Activated naive CD8-positive, alpha-beta T cell treated with anti-CD3 and anti-CD28 coated beads for 36 hours (primary cell): ENCODE measurements at regions not wholly inside any gene's neighbourhood (a gene's known extent, or its start where the extent isn't known, plus 50 kb on each side); places are given as distances from the start of the nearest gene placed in this dataset.
"Not testable (repeated sequence)": the region's sequence is repeated elsewhere in the genome, so short reads cannot be mapped to it uniquely, and the experiment has no call there.

Source experiments
- DNase-seq: peaks from one replicate; pipeline ENCODE4 v3.0.0; 2021
- H3K27ac Mint-ChIP-seq: one replicate; pipeline ENCODE4 v1.8.0; 2022; ENCODE audit warnings: mild to moderate bottlenecking, moderate library complexity, mixed read lengths
- H3K27me3 Mint-ChIP-seq: one replicate; pipeline ENCODE4 v1.8.0; 2022; ENCODE audit warnings: mild to moderate bottlenecking, mixed read lengths
- H3K36me3 Mint-ChIP-seq: one replicate; pipeline ENCODE4 v1.8.0; 2021; ENCODE audit warnings: mild to moderate bottlenecking, mixed read lengths
- H3K4me1 Mint-ChIP-seq: one replicate; pipeline ENCODE4 v1.8.0; 2021; ENCODE audit warnings: mixed read lengths
- H3K4me3 Mint-ChIP-seq: one replicate; pipeline ENCODE4 v1.8.0; 2022; ENCODE audit warnings: mild to moderate bottlenecking, moderate library complexity, mixed read lengths
- H3K9me3 Mint-ChIP-seq: one replicate; pipeline ENCODE4 v1.8.0; 2022; ENCODE audit warnings: mixed read lengths

DNA sequence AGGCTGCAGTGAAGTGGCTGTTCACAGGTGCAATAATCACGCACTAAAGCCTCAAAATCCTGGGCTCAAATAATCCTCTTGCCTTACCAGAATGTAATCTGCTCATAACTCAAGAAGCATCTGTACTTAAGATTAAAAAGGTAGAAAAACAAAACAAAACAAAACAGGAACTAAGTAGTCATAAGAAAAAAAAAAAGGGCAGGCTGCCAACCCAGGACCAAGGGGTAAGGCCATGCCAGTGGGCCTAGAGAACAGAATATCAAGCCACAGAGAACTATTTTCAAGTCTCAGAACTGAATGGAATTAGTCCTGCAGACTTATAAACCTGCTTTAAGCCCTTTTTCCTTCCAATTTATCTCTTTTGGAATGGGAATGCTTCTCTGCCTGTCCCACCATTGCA is 64.8 kb upstream of the TBC1D3K start:
- Mint-ChIP-seq H3K36me3 (peaks cover 2% of the 10 kb centered on the region), H3K4me3 (no peak overlapping the region), H3K27ac (no peak overlapping the region), H3K9me3 (peaks cover 7% of the 10 kb centered on the region), H3K27me3 (peaks cover 7% of the 10 kb centered on the region), H3K4me1 (no peaks in the 10 kb centered on the region)
- DNase-seq: no peak

DNA sequence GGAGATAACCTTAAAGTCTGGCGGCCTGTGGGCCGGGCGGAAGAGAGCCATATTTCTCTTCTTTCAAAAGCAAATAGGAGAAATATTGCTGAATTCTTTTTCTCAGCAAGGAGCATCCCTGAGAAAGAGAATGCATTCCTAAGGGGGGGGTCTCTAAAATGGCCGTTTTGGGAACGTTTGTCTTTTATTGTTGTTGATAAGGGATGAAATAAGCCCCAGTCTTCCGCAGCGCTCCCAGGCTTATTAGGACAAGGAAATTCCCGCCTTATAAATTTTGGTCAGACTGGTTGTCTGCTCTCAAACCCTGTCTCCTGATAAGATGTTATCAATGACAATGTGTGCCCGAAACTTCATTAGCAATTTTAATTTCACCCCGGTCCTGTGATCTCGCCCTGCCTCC is 65.8 kb upstream of the TBC1D3K start:
- not testable (repeated sequence) for H3K27me3 Mint-ChIP-seq

DNA sequence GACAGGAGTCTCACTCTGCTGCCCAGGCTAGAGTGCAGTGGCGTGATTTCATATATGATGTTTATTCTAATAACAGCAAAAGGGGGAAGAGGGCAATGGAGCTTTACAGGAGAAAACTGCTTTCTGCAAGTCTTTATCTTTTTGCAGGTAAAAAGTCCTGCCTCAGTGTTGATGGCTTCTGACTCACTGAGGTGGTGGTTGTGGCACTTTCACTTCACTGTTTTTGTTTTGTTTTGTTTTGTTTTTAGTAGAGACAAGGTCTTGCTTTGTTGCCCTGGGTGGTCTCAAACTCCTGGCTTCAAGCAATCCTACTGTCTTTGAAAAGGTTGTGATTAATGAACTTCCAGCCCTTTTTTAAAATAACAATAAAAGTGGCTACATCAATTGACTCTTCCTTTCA is 68.0 kb upstream of the TBC1D3K start:
- peaks cover 4% of the 10 kb centered on the region for H3K27me3 Mint-ChIP-seq
- H3K9me3 Mint-ChIP-seq: peaks cover 7% of the 10 kb centered on the region
- H3K4me1 Mint-ChIP-seq: peaks cover 4% of the 10 kb centered on the region
- peaks cover 2% of the 10 kb centered on the region for H3K36me3 Mint-ChIP-seq
- no peak overlapping the region for H3K4me3 Mint-ChIP-seq
- no peak overlapping the region for H3K27ac Mint-ChIP-seq
- DNase-seq: no peak

More for the DNA sequence above, 65.8 kb upstream of the TBC1D3K start:
- not testable (repeated sequence) for H3K36me3 Mint-ChIP-seq, H3K9me3 Mint-ChIP-seq, H3K4me3 Mint-ChIP-seq, H3K27ac Mint-ChIP-seq, DNase-seq, H3K4me1 Mint-ChIP-seq

DNA sequence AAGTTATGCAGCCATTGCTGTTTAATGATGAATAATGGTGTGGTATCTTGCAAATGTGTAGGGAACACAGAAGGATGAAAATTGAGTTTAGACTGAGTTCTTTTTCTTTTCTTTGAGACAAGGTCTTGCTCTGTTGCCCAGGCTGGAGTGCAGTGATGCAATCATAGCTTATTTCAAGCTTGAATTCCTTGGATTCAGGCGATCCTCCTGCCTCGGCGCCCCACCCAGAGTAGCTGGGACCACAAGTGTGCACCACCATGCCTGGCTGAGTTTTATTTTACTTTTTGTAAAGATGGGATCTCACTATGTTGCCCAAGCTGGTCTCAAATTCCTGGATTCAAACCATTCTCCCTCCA is 74.6 kb upstream of the TBC1D3K start:
- Mint-ChIP-seq H3K27me3 (no peaks in the 10 kb centered on the region), H3K9me3 (no peaks in the 10 kb centered on the region), H3K4me3 (no peak overlapping the region), H3K4me1 (peaks cover 24% of the 10 kb centered on the region), H3K36me3 (no peaks in the 10 kb centered on the region), H3K27ac (peak overlapping the region; percentile 46)
- DNase-seq: no peak

DNA sequence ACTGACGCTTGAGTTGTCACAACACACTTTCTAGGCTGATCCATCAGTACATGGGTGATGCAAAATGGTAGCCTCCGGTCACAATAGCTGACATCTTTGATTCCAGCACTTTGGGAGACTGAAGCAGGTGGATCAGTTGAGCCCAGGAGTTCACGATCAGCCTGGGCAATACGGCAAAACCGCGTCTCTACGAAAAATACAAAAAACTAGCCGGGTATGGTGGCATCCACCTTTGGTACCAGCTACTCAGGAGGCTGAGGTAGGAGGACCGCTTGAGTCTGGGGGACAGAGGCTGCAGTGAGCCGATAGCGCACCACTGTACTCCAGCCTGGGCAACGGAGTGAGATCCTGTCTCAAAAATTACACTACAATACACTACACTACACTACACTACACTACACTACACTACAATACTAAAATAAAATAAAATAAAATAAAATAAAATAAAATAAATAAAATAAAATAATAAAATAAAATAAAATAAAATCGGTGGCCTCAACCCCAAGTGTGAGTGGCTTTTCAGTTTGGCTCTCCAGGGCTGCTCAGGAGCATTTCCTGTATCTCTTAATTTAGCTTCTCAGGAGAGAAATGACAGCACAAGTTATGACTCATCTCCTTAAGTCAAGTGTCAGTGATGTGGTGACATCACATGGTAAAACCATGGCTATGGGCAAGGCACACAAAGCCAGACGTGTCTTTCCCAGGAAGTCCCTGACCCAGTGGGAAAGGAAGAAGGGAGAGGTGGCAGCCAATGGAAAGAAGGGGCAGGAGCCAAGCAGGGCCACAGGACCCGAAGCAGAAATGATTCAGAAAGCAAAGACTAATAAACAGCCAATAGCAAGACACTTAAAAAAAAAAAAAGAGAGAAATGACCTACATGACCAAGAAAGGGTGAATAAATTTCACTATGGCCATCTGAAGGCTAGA is 75.3 kb upstream of the TBC1D3K start:
- Mint-ChIP-seq H3K4me1 (peaks cover 21% of the 10 kb centered on the region), H3K9me3 (no peaks in the 10 kb centered on the region), H3K4me3 (no peak overlapping the region), H3K36me3 (no peaks in the 10 kb centered on the region), H3K27me3 (peaks cover 2% of the 10 kb centered on the region), H3K27ac (peak overlapping the region; percentile 46)
- DNase-seq: peak; percentile 24

DNA sequence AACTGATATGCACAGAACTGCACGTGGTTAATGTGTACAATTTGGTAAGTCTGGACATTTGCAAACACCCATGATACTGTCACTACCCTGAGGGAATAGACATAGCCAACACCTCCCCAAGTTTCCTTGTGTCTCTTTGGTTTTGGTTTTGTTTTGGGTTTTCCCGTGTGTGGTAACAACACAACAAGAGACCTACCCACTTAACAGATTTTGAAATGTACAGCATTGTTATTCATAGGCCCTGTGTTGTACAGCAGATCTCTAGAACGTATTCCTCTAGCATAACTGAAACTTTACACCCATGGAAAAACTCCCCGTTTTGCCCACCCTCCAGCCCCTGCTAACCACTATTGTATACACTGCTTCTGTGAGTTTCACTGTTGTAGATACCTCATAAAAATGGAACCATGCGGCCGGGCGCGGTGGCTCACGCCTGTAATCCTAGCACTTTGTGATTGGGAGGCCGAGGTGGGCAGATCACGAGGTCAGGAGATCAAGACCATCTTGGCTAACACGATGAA is 76.3 kb upstream of the TBC1D3K start:
- Mint-ChIP-seq H3K9me3 (no peaks in the 10 kb centered on the region), H3K27ac (peak overlapping the region; percentile 76), H3K27me3 (peaks cover 5% of the 10 kb centered on the region), H3K36me3 (no peaks in the 10 kb centered on the region), H3K4me1 (peaks cover 20% of the 10 kb centered on the region), H3K4me3 (no peak overlapping the region)
- DNase-seq: peak; percentile 30

DNA sequence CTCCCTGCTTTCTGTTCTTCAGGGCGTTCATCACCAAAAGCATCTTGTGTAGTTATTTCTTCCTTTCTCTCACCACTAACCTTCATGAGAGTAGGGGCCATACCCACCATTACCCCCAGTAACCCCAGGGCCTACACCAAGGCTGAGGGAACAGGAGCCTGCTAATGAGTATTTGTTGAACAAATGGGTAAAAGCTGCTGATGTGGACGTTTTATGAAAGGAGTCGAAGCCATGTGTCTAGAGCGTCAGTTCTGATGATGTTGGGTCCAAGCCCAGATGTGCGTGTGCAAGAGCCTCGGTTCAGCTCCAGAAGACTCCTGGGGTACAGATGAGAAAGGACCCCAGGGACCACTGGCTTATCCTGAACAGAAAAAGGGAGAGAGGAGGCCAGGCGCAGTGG is 77.1 kb upstream of the TBC1D3K start:
- no peak for DNase-seq
- H3K4me1 Mint-ChIP-seq: peaks cover 20% of the 10 kb centered on the region
- H3K27me3 Mint-ChIP-seq: peaks cover 5% of the 10 kb centered on the region
- no peak overlapping the region for H3K27ac Mint-ChIP-seq
- no peaks in the 10 kb centered on the region for H3K9me3 Mint-ChIP-seq
- H3K4me3 Mint-ChIP-seq: no peak overlapping the region
- no peaks in the 10 kb centered on the region for H3K36me3 Mint-ChIP-seq

DNA sequence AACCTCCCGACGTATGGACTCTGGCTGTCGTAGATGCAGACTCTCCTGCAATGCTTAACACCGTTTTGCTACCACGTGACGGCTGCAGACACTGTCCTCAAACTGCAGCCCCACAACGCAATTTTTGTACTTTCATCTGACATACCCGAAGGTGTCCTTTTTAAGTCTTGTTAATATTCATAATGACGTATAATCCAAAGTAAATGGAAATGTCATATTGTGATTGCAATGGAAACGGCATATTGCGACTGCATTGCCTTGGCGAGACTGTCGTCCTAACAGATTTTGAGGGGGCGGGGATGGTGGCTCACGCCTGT is 79.3 kb upstream of the TBC1D3K start:
- Mint-ChIP-seq H3K27ac (no peak overlapping the region), H3K4me1 (peaks cover 20% of the 10 kb centered on the region), H3K27me3 (peaks cover 9% of the 10 kb centered on the region), H3K9me3 (no peaks in the 10 kb centered on the region), H3K4me3 (no peak overlapping the region), H3K36me3 (no peaks in the 10 kb centered on the region)
- no peak for DNase-seq

DNA sequence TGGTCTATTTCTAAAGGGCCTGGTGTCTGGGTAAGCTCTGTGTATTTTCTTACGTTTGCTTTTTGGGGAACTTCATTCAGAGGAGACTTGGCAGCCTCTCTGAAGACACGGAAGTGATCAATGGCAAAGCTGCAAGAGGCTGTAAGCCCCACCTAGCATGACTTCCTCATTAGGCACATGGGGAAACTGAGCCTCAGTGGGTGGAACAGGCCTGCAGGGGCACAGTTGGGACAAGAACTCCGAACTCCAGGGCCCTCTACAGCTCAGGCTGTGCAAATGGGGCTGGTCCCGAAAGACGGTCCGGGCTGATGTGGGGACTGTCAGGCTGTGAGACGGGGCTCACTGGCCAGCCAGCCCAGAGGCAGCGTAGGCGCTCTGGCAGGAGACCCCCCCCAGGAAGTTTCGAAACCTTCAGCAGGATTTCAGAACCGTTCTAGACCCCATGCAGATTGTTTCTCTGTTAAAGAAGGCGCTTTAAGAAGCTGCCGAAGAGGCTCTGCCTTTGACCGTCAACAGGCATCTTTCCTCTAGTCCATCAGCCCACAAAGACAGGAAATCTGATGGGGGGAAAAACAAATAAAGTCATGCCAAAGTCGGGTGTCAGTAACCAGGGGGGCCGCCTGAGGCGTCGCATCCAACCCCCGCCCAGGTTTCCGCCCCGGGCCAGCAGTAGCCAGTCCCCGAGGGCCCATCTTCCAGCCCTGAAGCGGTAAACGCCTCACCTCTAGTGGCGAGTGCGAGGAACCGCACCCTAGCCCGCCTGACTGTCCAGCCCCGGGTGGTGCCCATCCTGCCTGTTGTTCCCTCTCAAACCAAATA is 79.8 kb upstream of the TBC1D3K start:
- no peaks in the 10 kb centered on the region for H3K9me3 Mint-ChIP-seq
- H3K4me1 Mint-ChIP-seq: peaks cover 19% of the 10 kb centered on the region
- H3K27ac Mint-ChIP-seq: no peak overlapping the region
- H3K4me3 Mint-ChIP-seq: no peak overlapping the region
- H3K27me3 Mint-ChIP-seq: peaks cover 9% of the 10 kb centered on the region
- DNase-seq: peak; percentile 63
- no peaks in the 10 kb centered on the region for H3K36me3 Mint-ChIP-seq

DNA sequence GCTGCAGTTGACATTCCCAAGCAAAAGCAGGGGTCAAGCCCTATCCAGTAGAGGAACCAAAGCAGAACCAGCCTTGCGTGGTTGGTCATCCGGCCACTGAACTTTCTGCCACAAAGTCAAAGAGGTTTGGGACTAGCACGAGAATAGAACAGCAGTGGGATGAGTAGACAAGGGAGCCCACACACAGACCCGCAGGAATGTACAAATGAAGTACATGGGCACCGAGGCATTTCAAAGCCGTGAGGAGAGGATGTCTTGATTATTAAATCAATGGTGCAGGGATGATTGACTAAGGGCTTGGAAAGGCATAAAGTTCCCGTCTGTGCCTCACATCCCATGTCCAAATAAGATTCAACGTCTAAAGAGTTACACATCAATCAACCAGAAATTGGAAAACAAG is 81.8 kb upstream of the TBC1D3K start:
- Mint-ChIP-seq H3K27me3 (peaks cover 13% of the 10 kb centered on the region), H3K4me3 (no peak overlapping the region), H3K4me1 (peaks cover 5% of the 10 kb centered on the region), H3K9me3 (no peaks in the 10 kb centered on the region), H3K27ac (no peak overlapping the region), H3K36me3 (no peaks in the 10 kb centered on the region)
- DNase-seq: no peak

DNA sequence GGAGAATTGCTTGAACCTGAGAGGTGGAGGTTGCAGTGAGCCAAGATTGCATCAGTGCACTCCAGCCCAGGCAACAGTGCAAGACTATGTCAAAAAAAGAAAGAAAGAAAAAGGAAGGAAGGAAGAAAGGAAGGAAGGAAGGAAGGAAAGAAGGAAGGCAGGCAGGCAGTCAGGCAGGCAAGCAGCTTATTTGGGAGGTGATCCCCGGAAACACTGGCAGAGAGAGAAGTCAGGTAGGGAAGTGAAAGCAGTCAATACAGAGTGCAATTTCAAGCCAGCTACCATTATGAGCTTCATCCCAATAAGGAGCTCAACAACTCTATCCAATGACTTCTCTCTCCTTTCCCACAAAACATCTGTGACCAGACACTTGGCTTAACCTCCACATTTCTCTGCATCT is 83.0 kb upstream of the TBC1D3K start:
- Mint-ChIP-seq H3K4me1 (peaks cover 4% of the 10 kb centered on the region), H3K4me3 (no peak overlapping the region), H3K27ac (no peak overlapping the region), H3K9me3 (no peaks in the 10 kb centered on the region), H3K36me3 (no peaks in the 10 kb centered on the region), H3K27me3 (peaks cover 16% of the 10 kb centered on the region)
- no peak for DNase-seq

DNA sequence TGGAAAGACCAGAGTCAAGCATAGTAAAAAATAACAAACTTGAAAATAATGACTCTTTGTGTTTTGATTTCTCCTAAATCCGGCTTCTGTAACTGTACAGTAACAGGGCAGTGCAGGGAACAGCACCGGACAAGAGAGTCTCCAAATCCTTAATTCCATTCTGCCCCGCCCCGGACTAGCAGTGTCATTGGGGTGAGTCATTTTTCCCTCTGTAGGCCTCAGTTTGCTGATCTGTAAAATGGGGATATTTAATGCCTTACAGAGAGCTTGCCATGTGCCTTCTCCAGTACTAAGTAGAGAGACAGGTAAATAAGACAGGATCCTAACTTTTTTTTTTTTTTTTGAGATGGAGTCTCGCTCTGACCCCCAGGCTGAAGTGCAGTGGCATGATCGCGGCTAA is 83.6 kb upstream of the TBC1D3K start:
- no peaks in the 10 kb centered on the region for H3K9me3 Mint-ChIP-seq
- H3K36me3 Mint-ChIP-seq: no peaks in the 10 kb centered on the region
- H3K27ac Mint-ChIP-seq: no peak overlapping the region
- no peak for DNase-seq
- H3K4me1 Mint-ChIP-seq: peaks cover 4% of the 10 kb centered on the region
- H3K27me3 Mint-ChIP-seq: peaks cover 18% of the 10 kb centered on the region
- no peak overlapping the region for H3K4me3 Mint-ChIP-seq

DNA sequence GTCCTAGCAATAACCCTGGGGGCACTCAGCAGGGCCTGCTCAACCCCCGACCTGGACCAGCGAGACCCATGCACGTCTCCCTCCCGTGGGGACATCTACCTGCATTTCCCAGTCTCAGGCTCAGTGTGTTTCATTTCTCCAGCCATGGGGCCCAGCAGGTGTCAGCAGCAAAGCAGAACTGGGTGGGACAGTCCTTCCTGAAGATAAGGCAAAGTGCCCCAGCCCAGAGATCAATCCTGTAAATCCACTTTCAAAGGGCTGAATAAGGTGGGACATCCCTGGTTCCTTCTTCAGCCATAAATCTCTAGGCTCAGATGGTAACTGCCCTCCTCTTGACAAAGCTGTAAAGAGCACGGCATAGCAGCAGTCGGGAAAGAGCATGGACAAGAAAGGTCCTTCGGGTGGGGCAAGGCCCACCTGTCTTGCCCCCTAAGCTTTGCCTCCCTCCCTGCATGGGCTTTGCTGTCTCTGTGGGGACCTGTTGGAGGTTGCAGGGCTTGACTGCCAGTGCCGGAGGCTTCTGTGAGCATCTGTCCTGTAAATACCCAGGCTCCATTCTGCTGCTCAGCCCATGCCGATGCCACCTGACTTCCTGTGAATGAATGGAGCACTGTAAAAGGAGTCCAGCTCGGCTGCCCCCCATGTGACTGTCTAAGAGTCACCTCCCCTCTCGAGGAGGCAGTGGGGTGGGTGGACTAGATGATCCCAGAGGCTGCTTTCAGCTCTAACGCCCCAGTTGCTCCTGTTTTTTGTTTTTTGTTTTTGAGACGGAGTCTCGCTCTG is 84.8 kb upstream of the TBC1D3K start:
- H3K4me1 Mint-ChIP-seq: no peaks in the 10 kb centered on the region
- no peak for DNase-seq
- H3K27ac Mint-ChIP-seq: no peak overlapping the region
- no peak overlapping the region for H3K4me3 Mint-ChIP-seq
- H3K9me3 Mint-ChIP-seq: no peaks in the 10 kb centered on the region
- peaks cover 18% of the 10 kb centered on the region for H3K27me3 Mint-ChIP-seq
- H3K36me3 Mint-ChIP-seq: no peaks in the 10 kb centered on the region

DNA sequence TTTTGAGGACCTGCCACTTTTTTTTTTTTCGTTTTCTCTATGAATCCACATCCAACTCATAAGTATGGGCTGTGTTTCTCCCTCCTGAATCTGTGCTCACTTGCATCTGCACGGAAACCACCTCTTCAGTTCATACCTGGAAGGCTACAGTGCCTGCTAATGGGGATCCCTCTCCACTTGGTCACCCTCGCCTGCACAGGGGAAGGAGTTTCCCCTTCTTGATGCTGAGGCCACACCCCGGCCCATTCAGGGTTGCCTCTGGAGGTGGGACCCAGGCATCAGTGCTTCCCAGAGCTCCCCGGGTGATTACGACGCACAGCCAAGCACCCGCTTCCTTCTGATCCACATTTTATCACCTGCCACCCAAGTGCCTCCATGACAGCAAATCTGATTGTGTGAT is 85.9 kb upstream of the TBC1D3K start:
- no peak overlapping the region for H3K27ac Mint-ChIP-seq
- no peak for DNase-seq
- no peaks in the 10 kb centered on the region for H3K9me3 Mint-ChIP-seq
- peaks cover 12% of the 10 kb centered on the region for H3K27me3 Mint-ChIP-seq
- H3K36me3 Mint-ChIP-seq: no peaks in the 10 kb centered on the region
- H3K4me3 Mint-ChIP-seq: no peak overlapping the region
- no peaks in the 10 kb centered on the region for H3K4me1 Mint-ChIP-seq

DNA sequence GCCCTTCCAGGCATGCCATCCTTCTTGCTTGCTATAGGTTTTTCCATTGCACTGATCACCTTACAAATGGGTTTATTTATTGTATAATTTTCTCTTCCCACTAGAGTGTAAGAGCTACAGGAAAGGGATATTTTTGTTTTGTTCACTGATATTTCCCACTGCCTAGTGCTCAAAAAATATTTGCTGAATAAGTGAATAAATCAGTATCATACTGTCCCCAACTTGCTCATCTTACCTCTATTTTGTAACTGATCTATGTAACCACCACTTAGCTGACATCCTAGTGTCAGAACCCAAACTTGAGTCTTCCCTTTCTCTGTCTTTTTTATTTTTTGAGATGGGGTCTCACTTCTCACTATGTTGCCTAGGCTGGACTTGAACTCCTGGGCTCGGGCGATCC is 87.6 kb upstream of the TBC1D3K start:
- Mint-ChIP-seq H3K36me3 (no peaks in the 10 kb centered on the region), H3K27me3 (peaks cover 10% of the 10 kb centered on the region), H3K27ac (no peak overlapping the region), H3K9me3 (no peaks in the 10 kb centered on the region), H3K4me1 (peaks cover 3% of the 10 kb centered on the region), H3K4me3 (no peak overlapping the region)
- DNase-seq: no peak
